A549 (cell line): ENCODE measurements at regions not wholly inside any gene's neighbourhood (a gene's known extent, or its start where the extent isn't known, plus 50 kb on each side); places are given as distances from the start of the nearest gene placed in this dataset.

Source experiments
- ATAC-seq, 2 experiments: fragments of 200-7000 bp in 1 of 2; fragments of >200 bp in 1 of 2; cut with Nextera tagmentation in 1 of 2; cut with Tn5 transposase in 1 of 2; 3 replicates each; pipeline versions ENCODE4 v1.8.0 to v1.9.1; 2018 to 2020; ENCODE audit warnings: mild to moderate bottlenecking in 1 of 2, moderate library complexity in 1 of 2
- CTCF ChIA-PET: fragments of 300-600 bp; sonication (Branson Sonifier 250); formaldehyde crosslinking; extraction: SDS; loops from one replicate; lab custom pipeline; 2021; ENCODE audit warnings: antibody characterized with exemption, inconsistent platforms; lab: Yijun Ruan, JAX
- POLR2A ChIA-PET: fragments of 350-600 bp; formaldehyde crosslinking; extraction: SDS; loops from one replicate; lab custom pipeline; 2021; ENCODE audit warnings: antibody characterized with exemption, inconsistent platforms; lab: Yijun Ruan, JAX
- DNase-seq, 2 experiments: peaks; one replicate each; pipeline versions ENCODE4 v3.0.0 to v3.0.0-alpha.2; 2011 to 2016; ENCODE audit warnings: low read depth in 1 of 2, low spot score in 1 of 2
- FAIRE-seq: peaks from 2 replicates; lab custom pipeline; 2011; peaks lifted over from hg19 to GRCh38; lab: Jason Lieb, UNC
- H3K27ac ChIP-seq, 2 experiments: fragments of >200 bp; sonication (Bioruptor Twin); formaldehyde crosslinking; 3 replicates each; pipeline ENCODE4 v1.5.1; 2016 to 2017
- H3K4me1 ChIP-seq: fragments of >200 bp; sonication (Bioruptor Twin); formaldehyde crosslinking; 3 replicates; pipeline ENCODE4 v1.6.1; 2016
- H3K4me2 ChIP-seq: fragments of >200 bp; sonication (Bioruptor Twin); formaldehyde crosslinking; 3 replicates; pipeline ENCODE4 v1.6.1; 2016
- H3K4me3 ChIP-seq: fragments of >200 bp; sonication (Bioruptor Twin); formaldehyde crosslinking; 3 replicates; pipeline ENCODE4 v1.5.1; 2016
- H3K9me3 ChIP-seq: fragments of >200 bp; sonication (Bioruptor Twin); formaldehyde crosslinking; 3 replicates; pipeline ENCODE4 v1.6.1; 2016
- CHD4 ChIP-seq: fragments of 200-600 bp; sonication (generic); IDR thresholded peaks from 2 replicates; pipeline ENCODE4 v1.6.1; 2016; ENCODE audit warnings: antibody characterized with exemption, mild to moderate bottlenecking, borderline replicate concordance
- EHF ChIP-seq: fragments of 250-450 bp; sonication (Bioruptor Pico); IDR thresholded peaks from 2 replicates; pipeline ENCODE4 v1.5.0; 2020; ENCODE audit warnings: mild to moderate bottlenecking
- EP300 ChIP-seq, 2 experiments: fragments of >200 bp; sonication (Bioruptor Twin); formaldehyde crosslinking; IDR thresholded peaks; 2 replicates in 1 of 2; 3 replicates in 1 of 2; pipeline ENCODE4 v1.6.1; 2016 to 2017
- FOSB ChIP-seq: fragments of 250-450 bp; sonication (Bioruptor Pico); IDR thresholded peaks from 2 replicates; pipeline ENCODE4 v1.5.0; 2020; ENCODE audit warnings: mild to moderate bottlenecking, moderate library complexity
- GATA3 ChIP-seq: IDR thresholded peaks from 2 replicates; pipeline ENCODE4 v1.6.1; 2012; ENCODE audit warnings: borderline replicate concordance
- HOXA7 ChIP-seq: fragments of 250-450 bp; sonication (Bioruptor Pico); IDR thresholded peaks from 2 replicates; pipeline ENCODE4 v1.5.0; 2020; ENCODE audit warnings: mild to moderate bottlenecking, moderate library complexity
- JUNB ChIP-seq: fragments of >200 bp; sonication (Bioruptor Twin); formaldehyde crosslinking; IDR thresholded peaks from 2 replicates; pipeline ENCODE4 v1.6.1; 2016
- KDM5A ChIP-seq: fragments of 200-600 bp; sonication (generic); IDR thresholded peaks from 2 replicates; pipeline ENCODE4 v1.6.1; 2016; ENCODE audit warnings: antibody characterized with exemption, mild to moderate bottlenecking
- MAFK ChIP-seq: fragments of 450-650 bp; IDR thresholded peaks from 2 replicates; pipeline ENCODE4 v1.6.1; 2014; ENCODE audit not compliant: partially characterized antibody
- MYC ChIP-seq: IDR thresholded peaks from 2 replicates; pipeline ENCODE4 v1.6.1; 2012; ENCODE audit warnings: mild to moderate bottlenecking, inconsistent platforms, low read length, improper control_type of control experiment, borderline replicate concordance
- NR3C1 ChIP-seq: fragments of >200 bp; sonication (Bioruptor Twin); formaldehyde crosslinking; IDR thresholded peaks from 3 replicates; pipeline ENCODE4 v1.6.1; 2017
- POLR2A ChIP-seq: IDR thresholded peaks from 2 replicates; pipeline ENCODE4 v1.6.1; 2012; ENCODE audit warnings: mild to moderate bottlenecking, low read length
- RAD21 ChIP-seq, 2 experiments: fragments of >200 bp in 1 of 2; sonication (Bioruptor Twin) in 1 of 2; formaldehyde crosslinking in 1 of 2; IDR thresholded peaks in 1 of 2; conservative IDR thresholded peaks in 1 of 2; 2 replicates in 1 of 2; 3 replicates in 1 of 2; pipeline ENCODE4 v1.6.1; 2012 to 2018; ENCODE audit warnings: inconsistent platforms in 1 of 2
- RARB ChIP-seq: fragments of 250-450 bp; sonication (Bioruptor Pico); IDR thresholded peaks from 2 replicates; pipeline ENCODE4 v1.8.0; 2021; ENCODE audit warnings: mild to moderate bottlenecking, moderate library complexity
- RCOR1 ChIP-seq: fragments of 150-350 bp; IDR thresholded peaks from 2 replicates; pipeline ENCODE4 v1.6.1; 2014; ENCODE audit warnings: antibody characterized with exemption, low read length, low read depth
- RFX5 ChIP-seq: fragments of 450-650 bp; IDR thresholded peaks from 2 replicates; pipeline ENCODE4 v1.7.1; 2014; ENCODE audit warnings: antibody characterized with exemption, mild to moderate bottlenecking, moderate library complexity
- TFCP2L1 ChIP-seq: fragments of 250-450 bp; sonication (Bioruptor Pico); IDR thresholded peaks from 2 replicates; pipeline ENCODE4 v1.5.0; 2021; ENCODE audit warnings: mild to moderate bottlenecking
- TP53 ChIP-seq: fragments of 250-450 bp; sonication (Bioruptor Pico); IDR thresholded peaks from 2 replicates; pipeline ENCODE4 v1.5.0; 2021; ENCODE audit warnings: mild to moderate bottlenecking, moderate library complexity
- ZC3H11A ChIP-seq: fragments of 450-650 bp; IDR thresholded peaks from 2 replicates; pipeline ENCODE4 v1.6.1; 2014; ENCODE audit warnings: antibody characterized with exemption, mild to moderate bottlenecking
- ZSCAN20 ChIP-seq: fragments of 250-450 bp; sonication (Bioruptor Pico); IDR thresholded peaks from 2 replicates; pipeline ENCODE4 v1.8.0; 2022; ENCODE audit warnings: mild to moderate bottlenecking, moderate library complexity
- WGBS: methylation state at CpG from one replicate; pipeline ENCODE4 v1.1.6; 2017; ENCODE audit errors: missing lambda C conversion rate; 5-methylcytosine and 5-hydroxymethylcytosine counted together
- TF ChIP-seq, protein P1 (sequence below): fragments of 250-450 bp; sonication (Bioruptor Pico); IDR thresholded peaks from 2 replicates; pipeline ENCODE4 v1.5.0; 2020; ENCODE audit warnings: low read depth, mild to moderate bottlenecking, moderate library complexity
- TF ChIP-seq, protein P2 (sequence below): fragments of 450-650 bp; IDR thresholded peaks from 2 replicates; pipeline ENCODE4 v1.6.1; 2014; ENCODE audit warnings: antibody characterized with exemption
- TF ChIP-seq, protein P3 (sequence below): fragments of >200 bp; sonication (Bioruptor Twin); formaldehyde crosslinking; IDR thresholded peaks from 2 replicates; pipeline ENCODE4 v1.6.1; 2016
- TF ChIP-seq, protein P4 (sequence below): IDR thresholded peaks from 2 replicates; pipeline ENCODE4 v1.6.1; 2012; ENCODE audit warnings: low read depth, borderline replicate concordance
- TF ChIP-seq, protein P5 (sequence below): fragments of >200 bp; sonication (Bioruptor Twin); formaldehyde crosslinking; IDR thresholded peaks from 3 replicates; pipeline ENCODE4 v1.5.1; 2016
- TF ChIP-seq, protein P6 (sequence below): fragments of 150-350 bp; IDR thresholded peaks from 2 replicates; pipeline ENCODE4 v1.6.1; 2014; ENCODE audit warnings: low read depth, mild to moderate bottlenecking, low read length

DNA sequence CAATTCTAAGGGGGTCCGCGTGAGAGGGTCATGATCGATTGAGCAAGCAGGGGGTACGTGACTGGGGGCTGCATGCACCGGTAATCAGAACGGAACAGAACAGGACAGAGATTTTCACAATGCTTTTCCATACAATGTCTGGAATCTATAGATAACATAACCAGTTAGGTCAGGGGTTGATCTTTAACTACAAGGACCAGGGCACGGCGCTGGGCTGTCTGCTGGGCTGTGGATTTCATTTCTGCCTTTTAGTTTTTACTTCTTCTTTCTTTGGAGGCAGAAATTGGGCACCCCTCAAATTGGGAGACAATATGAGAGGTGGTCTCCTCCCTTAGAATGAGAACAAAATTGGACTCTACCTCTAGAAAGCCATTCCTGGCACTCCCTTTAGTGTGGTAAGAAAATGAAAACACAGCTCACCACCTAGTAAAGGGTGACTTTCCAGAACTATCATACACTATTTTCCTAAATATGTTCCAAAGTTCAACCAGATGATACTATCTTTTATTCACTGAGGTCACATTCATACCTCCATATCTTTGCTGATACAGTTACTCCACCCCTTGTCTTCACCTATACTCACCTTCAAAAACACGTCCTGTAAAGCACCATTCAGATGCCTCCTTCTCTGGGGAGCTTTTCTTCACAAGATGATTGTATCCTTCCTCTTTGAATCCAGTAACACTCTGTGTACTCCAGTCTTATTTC, 1058.3 kb upstream of the SLIT2 start:
- no peak for ATAC-seq
- H3K4me1 ChIP-seq = no peaks in the 10 kb centered on the region

DNA sequence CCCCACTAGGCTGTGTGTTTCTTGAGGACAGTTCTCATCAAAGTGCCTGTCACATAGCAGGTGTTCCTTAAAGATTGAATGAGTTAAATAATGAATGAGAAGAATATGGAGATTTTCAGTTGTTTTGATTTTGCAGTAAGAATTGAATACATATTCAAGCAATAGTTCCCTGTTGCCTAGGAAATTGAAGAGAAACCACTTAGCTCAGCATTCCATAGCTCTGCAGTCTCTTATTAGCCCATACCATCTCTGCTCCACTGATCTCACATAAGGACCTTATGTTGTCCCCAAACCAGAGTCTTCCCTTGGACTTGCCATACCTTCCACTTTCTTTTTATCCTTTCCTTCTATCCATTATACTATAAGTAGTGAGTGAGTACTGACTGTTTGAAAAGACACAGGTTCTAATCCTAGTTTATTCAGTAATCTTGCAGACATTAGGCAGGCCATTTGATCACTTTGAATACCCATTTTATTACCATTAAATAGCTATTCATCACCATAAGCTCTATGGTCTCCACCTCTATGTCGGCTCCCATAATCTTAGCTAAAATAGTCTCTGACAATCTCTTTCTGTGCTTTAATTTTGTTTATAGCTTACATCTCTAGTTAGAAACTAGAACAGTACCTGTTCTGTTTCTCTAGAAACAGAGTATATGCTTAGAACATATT, 1059.6 kb upstream of the SLIT2 start:
- ATAC-seq = no peak
- no peak for TF ChIP-seq ZSCAN20 (CRISPR knock-in tag)
- no peak for TF ChIP-seq MYC
- TF ChIP-seq JUNB = no peak
- no peak for TF ChIP-seq RARB (CRISPR knock-in tag)
- TF ChIP-seq MAFK = no peak
- TF ChIP-seq, protein P1, sequence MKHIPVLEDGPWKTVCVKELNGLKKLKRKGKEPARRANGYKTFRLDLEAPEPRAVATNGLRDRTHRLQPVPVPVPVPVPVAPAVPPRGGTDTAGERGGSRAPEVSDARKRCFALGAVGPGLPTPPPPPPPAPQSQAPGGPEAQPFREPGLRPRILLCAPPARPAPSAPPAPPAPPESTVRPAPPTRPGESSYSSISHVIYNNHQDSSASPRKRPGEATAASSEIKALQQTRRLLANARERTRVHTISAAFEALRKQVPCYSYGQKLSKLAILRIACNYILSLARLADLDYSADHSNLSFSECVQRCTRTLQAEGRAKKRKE (CRISPR knock-in tag) = no peak
- Histone ChIP-seq H3K9me3 (no peaks in the 10 kb centered on the region), H3K27ac (no peak overlapping the region), H3K4me2 (no peak overlapping the region), H3K4me1 (no peaks in the 10 kb centered on the region), H3K4me3 (no peak overlapping the region)
- POLR2A ChIA-PET = no interaction called here
- 0% methylated on average over 1 of the region's 1 CpG for WGBS
- DNase-seq = no peak
- CTCF ChIA-PET = no interaction called here
- no peak for FAIRE-seq

More for the DNA sequence above, 1058.3 kb upstream of the SLIT2 start:
- under 1% methylated on average over 6 of the region's 9 CpGs for WGBS
- no peak for FAIRE-seq
- no peak for DNase-seq
- no peak overlapping the region for H3K4me3 ChIP-seq
- H3K9me3 ChIP-seq = no peaks in the 10 kb centered on the region
- ChIA-PET CTCF (no interaction called here), POLR2A (no interaction called here)
- H3K4me2 ChIP-seq = no peak overlapping the region
- no peak overlapping the region for H3K27ac ChIP-seq
- TF ChIP-seq POLR2A = no peak
- no peak for TF ChIP-seq TFCP2L1
- TF ChIP-seq, protein P2, sequence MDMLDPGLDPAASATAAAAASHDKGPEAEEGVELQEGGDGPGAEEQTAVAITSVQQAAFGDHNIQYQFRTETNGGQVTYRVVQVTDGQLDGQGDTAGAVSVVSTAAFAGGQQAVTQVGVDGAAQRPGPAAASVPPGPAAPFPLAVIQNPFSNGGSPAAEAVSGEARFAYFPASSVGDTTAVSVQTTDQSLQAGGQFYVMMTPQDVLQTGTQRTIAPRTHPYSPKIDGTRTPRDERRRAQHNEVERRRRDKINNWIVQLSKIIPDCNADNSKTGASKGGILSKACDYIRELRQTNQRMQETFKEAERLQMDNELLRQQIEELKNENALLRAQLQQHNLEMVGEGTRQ = no peak
- TF ChIP-seq ZC3H11A = no peak
- no peak for TF ChIP-seq RCOR1
- TF ChIP-seq, protein P3, sequence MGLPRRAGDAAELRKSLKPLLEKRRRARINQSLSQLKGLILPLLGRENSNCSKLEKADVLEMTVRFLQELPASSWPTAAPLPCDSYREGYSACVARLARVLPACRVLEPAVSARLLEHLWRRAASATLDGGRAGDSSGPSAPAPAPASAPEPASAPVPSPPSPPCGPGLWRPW = no peak
- TF ChIP-seq RFX5 = no peak
- TF ChIP-seq FOSB (CRISPR knock-in tag) = no peak
- no peak for TF ChIP-seq HOXA7 (CRISPR knock-in tag)
- no peak for TF ChIP-seq NR3C1
- TF ChIP-seq KDM5A = no peak
- no peak for TF ChIP-seq MYC
- TF ChIP-seq ZSCAN20 (CRISPR knock-in tag) = no peak
- TF ChIP-seq EP300 (IDR thresholded peaks at IDR 0.05) = no peak
- TF ChIP-seq EHF (CRISPR knock-in tag) = no peak
- TF ChIP-seq RAD21 (conservative IDR thresholded peaks at IDR 0.05 in 1 of 2, IDR thresholded peaks at IDR 0.05 in 1 of 2) = no peak
- TF ChIP-seq GATA3 = no peak

DNA sequence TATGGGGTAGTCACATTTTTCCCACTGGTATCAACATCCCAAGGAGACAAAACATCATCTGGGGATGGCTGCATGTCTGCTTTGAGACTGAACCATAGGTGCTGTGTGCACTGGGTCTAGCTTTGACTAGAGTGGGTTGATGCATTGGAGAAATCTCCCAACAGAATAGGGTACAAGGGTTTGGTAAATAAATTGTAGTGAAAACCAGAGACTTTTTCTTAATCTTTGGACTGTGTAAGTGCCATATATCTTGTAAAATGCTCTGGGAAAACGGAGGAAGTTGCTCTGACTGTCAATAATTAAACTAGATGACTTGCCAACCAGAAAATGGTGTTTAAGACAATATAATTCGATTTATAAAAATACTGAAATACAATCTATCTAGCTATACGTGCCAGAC, 1064.0 kb upstream of the SLIT2 start:
- TF ChIP-seq ZC3H11A (no peak), RARB (CRISPR knock-in tag) (no peak), CHD4 (no peak), TP53 (CRISPR knock-in tag) (no peak)
- TF ChIP-seq, protein P4, sequence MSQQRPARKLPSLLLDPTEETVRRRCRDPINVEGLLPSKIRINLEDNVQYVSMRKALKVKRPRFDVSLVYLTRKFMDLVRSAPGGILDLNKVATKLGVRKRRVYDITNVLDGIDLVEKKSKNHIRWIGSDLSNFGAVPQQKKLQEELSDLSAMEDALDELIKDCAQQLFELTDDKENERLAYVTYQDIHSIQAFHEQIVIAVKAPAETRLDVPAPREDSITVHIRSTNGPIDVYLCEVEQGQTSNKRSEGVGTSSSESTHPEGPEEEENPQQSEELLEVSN = no peak
- TF ChIP-seq, protein P5, sequence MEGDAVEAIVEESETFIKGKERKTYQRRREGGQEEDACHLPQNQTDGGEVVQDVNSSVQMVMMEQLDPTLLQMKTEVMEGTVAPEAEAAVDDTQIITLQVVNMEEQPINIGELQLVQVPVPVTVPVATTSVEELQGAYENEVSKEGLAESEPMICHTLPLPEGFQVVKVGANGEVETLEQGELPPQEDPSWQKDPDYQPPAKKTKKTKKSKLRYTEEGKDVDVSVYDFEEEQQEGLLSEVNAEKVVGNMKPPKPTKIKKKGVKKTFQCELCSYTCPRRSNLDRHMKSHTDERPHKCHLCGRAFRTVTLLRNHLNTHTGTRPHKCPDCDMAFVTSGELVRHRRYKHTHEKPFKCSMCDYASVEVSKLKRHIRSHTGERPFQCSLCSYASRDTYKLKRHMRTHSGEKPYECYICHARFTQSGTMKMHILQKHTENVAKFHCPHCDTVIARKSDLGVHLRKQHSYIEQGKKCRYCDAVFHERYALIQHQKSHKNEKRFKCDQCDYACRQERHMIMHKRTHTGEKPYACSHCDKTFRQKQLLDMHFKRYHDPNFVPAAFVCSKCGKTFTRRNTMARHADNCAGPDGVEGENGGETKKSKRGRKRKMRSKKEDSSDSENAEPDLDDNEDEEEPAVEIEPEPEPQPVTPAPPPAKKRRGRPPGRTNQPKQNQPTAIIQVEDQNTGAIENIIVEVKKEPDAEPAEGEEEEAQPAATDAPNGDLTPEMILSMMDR = no peak
- TF ChIP-seq, protein P6, sequence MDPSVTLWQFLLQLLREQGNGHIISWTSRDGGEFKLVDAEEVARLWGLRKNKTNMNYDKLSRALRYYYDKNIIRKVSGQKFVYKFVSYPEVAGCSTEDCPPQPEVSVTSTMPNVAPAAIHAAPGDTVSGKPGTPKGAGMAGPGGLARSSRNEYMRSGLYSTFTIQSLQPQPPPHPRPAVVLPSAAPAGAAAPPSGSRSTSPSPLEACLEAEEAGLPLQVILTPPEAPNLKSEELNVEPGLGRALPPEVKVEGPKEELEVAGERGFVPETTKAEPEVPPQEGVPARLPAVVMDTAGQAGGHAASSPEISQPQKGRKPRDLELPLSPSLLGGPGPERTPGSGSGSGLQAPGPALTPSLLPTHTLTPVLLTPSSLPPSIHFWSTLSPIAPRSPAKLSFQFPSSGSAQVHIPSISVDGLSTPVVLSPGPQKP = no peak
- H3K4me2 ChIP-seq = no peak overlapping the region
- POLR2A ChIA-PET = no interaction called here
- DNase-seq = no peak
- no peaks in the 10 kb centered on the region for H3K9me3 ChIP-seq
- CTCF ChIA-PET = no interaction called here
- 3% methylated on average over 3 of the region's 3 CpGs for WGBS
- H3K27ac ChIP-seq = no peak overlapping the region
- no peak overlapping the region for H3K4me3 ChIP-seq
- ATAC-seq = no peak
- FAIRE-seq = no peak
- no peaks in the 10 kb centered on the region for H3K4me1 ChIP-seq
